ENCODE measurements at regions not wholly inside any gene's neighbourhood (a gene's known extent, or its start where the extent isn't known, plus 50 kb on each side); places are given as distances from the start of the nearest gene placed in this dataset.

DNA sequence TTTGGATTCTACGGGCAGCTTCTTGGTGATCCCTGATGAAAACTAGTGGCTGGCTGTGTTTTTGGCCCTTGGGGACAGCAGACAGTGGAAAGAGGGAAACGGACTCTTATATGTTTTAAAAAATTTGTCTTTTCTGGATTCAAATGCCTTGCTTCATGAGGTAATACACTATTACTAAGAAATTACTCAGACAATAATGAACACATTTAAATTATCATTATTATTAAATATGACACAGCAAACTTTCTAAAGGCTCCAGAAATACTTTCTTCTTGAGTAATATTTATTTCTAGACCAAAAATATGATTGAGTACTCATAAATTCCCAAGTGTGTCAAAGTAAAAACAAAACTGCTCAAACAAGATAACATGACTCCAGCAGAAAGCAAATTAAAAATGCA is 520.7 kb upstream of the AADAT start:
- no peak for TF ChIP-seq POLR2AphosphoS5 (IDR thresholded peaks at IDR 0.05; ENCODE audit: low read depth, low read length)
- TF ChIP-seq YY1 (IDR thresholded peaks at IDR 0.05; ENCODE audit: low read depth, low read length): no peak
- TF ChIP-seq CTCF (IDR thresholded peaks at IDR 0.05; ENCODE audit: control extremely low read depth in 1 of 3, insufficient read depth in 1 of 3, low read depth in 1 of 3, low read length in 3 of 3): no peak
- TF ChIP-seq PHF8 (conservative IDR thresholded peaks at IDR 0.05; ENCODE audit: low read depth, low read length): no peak
- no peak for TF ChIP-seq BRCA1 (IDR thresholded peaks at IDR 0.05; ENCODE audit: low read depth, low read length)
- TF ChIP-seq, protein P1, sequence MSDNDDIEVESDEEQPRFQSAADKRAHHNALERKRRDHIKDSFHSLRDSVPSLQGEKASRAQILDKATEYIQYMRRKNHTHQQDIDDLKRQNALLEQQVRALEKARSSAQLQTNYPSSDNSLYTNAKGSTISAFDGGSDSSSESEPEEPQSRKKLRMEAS (IDR thresholded peaks at IDR 0.05): no peak
- no peak for TF ChIP-seq JUND (IDR thresholded peaks at IDR 0.05; ENCODE audit: low read length)
- TF ChIP-seq GABPA (IDR thresholded peaks at IDR 0.05; ENCODE audit: borderline replicate concordance, insufficient read depth, low read length): no peak
- TF ChIP-seq NANOG (IDR thresholded peaks at IDR 0.05; ENCODE audit: insufficient read depth, low read depth, low read length, poor library complexity, severe bottlenecking): no peak
